GM18867 (cell line): ENCODE measurements at regions not wholly inside any gene's neighbourhood (a gene's known extent, or its start where the extent isn't known, plus 50 kb on each side); places are given as distances from the start of the nearest gene placed in this dataset.
"Not testable (repeated sequence)": the region's sequence is repeated elsewhere in the genome, so short reads cannot be mapped to it uniquely, and the experiment has no call there.

ENCODE experiments used
- ATAC-seq: cut with Tn5 transposase; IDR thresholded peaks from one replicate; pipeline ENCODE4 v1.9.1; 2021; ENCODE audit warnings: mild to moderate bottlenecking, moderate library complexity; ENCODE audit not compliant: unreplicated experiment

DNA sequence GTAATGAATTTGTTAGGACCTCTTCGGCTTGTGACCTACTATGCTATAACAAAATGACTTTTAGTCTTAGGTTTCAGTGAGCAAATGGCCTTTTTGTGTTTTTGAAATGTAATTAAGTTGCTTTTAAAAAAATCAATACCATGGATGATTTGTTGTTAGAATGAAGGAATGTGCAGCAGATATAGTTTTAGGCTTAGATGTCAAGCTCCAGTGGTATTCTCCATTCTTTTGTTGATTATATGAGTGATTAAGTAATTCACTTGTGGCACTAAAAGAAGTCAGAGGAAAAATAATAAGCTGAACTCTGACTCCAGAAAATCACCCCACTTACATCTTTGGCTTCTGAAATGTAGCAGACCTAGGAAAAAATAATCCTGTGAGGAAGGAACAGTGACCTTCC is 474.1 kb upstream of the MIS18BP1 start:
- no peak for ATAC-seq

DNA sequence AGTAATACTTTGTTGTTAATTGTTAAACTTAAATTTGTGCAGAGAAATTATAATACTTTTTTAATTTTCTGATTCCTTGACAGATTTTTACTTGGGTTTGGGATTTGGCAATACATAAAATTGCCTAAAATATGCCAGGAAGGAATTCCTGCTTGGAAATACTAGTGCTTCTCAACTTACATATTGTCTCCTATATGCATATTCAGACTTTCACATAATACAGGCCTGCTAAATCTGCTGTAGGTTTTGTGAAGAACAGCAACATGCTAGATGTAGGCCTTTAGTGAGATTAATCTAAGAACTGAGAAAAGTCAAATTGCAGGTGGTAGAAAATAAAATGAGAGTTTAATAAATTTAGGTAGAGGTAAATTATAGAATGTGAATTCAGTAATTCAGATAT is 468.5 kb upstream of the MIS18BP1 start:
- ATAC-seq = no peak

DNA sequence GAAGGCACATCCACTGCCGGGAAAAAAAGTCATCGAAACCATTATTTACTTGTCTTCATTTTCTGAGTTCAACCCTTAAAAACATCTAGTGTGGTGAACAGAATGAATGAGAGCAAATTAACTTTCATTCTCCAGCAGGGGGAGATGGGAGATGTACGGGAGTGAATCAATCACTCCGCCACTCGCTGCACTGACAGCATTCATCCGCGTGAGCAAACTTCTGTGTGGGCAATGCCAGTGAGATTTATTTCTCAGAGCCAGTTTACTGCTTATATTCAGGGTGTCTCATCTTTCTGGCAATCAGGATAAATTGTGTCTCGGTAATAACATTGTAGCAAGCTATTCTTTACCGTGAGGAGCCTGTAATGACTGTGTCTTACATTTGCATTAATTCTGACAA is 463.6 kb upstream of the MIS18BP1 start:
- no peak for ATAC-seq

DNA sequence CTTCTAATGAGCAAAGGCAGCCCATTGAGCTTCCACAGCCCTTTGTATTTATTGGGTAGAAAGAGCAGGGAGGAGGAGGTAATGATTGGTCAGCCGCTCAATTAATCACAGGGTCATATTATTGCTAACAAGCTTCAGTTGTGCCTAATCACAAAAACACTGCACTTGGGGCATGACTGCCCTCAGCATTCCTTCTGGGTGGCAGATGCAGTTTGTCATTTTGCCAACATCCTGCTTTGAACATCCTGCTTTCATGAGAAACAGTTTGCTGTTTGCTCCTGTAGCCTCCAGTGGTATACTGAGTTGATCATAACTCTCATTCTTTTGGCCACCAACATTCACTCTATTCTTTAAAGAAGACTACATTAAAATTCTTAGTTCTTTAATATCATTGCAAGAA is 462.9 kb upstream of the MIS18BP1 start:
- ATAC-seq = no peak

DNA sequence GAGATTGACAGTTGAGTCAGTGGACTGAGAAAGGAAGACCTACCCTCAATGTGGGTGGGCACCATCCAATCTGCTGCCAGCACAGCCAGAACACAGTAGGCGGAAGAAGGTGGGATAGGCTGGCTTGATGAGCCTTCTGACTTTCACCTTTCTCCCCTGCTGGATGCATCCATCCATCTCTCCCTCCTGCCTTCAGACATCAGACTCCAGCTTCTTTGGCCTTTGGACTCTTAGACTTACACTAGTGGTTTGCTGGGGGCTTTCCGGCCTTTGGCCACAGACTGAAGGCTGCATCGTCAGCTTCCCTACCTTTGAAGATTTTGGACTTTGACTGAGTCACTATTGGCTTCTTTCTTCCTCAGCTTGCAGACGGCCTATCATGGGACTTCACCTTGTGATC is 456.5 kb upstream of the MIS18BP1 start:
- ATAC-seq = no peak

DNA sequence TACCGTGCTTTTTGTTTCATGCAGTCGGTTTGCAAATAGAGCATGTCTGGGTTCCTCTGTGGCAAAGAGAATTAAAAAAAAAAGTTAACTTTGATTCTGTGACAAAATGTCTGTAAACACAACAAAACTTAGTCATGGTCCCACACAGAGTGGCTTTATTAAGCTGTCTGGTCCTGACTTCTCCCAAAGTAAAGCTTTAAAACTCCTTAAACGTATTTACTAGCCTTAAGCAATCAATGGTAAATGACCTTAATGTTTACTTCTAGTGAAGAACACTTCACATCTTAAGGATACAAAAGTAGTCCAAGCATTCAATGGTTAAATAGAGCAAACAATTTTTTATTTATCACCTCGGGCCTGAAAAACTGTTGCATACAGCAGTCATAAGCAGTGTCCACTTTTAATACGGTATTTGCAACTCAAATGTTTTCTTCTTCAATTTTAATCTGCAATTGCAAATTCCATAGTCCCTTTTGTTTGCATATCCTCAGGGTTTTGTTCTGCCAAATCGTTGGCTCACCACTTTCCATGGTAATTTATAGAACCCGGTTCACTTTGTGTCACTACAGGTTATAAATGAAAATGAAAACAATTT is 453.0 kb upstream of the MIS18BP1 start:
- ATAC-seq = no peak

DNA sequence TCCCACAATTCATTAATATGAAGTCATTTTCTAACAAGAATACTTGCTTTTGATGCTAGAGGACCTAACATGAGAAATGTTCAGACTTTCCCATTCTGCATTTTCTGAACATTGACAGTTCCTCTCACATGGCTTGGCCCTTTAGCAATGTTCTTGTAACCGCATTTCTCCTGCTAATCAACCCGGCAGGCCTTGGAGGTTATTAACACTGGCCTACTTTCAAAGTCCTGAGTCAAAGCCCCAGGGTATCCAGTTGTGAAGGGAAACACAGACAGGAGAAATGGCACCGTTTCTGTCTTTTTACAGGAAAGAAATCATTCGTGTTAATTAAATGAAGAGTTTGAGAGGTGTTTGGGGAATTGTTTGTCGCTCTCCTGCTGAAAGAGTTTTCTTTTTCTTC is 446.5 kb upstream of the MIS18BP1 start:
- ATAC-seq = no peak

DNA sequence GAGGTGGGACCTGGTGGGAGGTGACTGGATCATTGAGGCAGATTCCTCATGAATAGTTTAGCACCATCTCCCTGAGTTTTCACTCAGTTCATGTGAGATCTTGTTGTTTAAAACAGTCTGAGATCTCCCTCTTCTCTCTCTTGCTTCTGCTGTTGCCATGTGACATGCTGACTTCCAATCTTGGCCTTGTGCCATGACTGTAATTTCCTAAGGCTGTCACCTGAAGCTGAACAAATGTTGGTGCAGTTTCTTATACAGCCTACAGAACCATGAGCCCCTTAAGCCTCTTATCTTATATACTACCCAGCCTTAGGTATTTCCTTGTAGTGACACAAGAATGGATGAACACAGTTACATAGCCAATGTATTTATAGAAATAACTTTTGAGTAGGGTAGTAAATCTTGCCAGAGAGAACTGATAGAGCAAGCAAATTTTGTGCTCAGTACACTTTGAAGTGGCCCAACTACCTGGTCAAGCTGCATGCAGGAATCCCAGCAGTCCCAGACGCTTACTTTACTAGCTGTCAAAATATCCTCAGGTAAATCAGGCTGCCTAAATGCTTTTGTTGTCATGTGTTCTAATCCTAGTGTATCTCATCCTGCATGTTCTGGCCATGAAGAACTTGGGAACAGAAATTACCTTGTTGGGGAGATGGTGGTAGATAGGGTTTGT is 445.6 kb upstream of the MIS18BP1 start:
- ATAC-seq = no peak

DNA sequence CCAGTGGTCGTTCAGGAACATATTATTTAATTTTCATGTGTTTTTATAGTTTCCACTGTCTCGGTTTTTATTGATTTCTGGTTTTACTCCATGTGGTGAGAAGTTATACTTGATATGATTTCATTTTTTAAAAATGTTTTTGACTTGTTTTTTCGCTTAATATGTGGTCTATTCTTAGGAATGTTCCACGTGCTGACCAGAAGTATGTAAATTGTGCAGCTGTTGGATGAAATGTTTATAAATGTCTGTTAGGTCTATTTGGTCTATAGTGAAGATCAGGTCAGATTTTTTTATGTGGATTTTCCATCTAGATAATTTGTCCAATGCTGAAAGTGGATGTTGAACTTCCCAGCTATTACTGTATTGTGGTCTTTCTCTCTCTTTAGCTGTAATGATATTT is 433.8 kb upstream of the MIS18BP1 start:
- no peak for ATAC-seq

DNA sequence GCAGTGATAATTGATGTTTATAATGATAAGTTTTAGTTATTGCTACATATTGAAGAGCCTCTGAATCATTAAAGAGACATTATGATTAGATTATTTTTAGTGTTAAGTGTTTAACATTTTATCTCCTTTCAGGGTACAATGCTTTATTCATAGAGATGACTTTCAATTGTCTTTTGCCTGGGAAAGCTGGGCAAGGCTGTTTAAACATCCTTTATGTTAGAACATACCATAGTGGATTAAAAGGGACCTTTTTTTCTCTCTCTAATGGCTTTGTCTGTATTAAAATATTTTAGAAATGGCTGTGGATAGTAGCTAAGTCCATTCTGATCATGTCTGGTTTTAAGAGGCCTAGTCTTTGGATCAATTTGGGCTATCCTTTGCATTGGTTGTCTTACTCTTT is 427.5 kb upstream of the MIS18BP1 start:
- no peak for ATAC-seq

DNA sequence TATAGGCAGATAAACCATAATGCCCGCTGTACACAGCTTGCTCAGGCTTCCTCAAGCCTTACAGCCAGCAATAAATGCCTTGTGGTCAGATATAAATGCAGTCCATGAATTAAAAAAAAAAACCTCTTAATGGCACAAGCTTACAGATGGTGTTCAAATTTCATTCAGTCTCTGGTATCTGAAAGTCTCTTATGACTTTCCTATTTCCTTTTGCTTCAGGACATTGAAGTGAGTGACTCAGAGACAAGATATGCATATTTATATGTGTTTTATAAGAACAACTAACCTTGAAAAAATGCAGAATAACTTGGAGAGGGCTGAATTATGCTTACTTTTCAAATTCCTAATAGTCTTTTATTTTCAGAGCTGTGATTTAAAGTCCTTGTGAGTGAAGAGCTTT is 426.9 kb upstream of the MIS18BP1 start:
- no peak for ATAC-seq

DNA sequence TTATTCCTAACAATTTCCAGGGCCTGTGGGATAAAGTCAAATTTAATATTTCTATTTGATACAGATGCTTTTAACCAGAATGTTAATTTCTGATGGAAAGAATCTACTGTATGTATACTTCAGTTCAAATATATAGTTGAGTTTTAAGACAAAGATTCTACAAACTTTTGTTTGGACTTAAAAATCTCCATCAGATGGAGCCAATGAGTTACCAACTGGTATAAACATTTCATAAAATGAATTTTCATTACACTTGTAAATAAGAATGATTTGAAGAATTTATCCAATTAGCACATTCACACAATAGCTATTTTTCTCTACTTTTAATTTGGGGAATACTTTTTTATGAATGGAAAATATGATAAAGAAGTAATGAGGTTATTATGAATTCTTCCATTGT is 425.2 kb upstream of the MIS18BP1 start:
- no peak for ATAC-seq

DNA sequence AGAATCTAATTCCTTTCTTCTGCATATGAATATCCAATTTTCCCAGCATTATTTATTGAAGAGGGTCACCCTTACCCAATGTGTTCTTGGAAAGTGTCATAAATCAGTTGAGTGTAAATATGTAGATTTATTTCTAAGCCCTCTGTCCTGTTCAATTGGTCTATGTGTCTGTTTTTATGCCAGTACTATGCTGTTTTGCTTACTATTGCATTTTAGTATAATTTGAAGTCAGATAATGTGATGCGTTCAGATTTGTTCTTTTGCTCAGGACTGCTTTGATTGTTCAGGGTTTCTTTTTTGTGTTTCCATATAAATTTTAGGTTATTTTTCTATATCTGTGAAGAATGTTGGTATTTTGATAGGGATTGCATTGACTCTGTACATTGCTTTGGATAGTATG is 420.4 kb upstream of the MIS18BP1 start:
- no peak for ATAC-seq

DNA sequence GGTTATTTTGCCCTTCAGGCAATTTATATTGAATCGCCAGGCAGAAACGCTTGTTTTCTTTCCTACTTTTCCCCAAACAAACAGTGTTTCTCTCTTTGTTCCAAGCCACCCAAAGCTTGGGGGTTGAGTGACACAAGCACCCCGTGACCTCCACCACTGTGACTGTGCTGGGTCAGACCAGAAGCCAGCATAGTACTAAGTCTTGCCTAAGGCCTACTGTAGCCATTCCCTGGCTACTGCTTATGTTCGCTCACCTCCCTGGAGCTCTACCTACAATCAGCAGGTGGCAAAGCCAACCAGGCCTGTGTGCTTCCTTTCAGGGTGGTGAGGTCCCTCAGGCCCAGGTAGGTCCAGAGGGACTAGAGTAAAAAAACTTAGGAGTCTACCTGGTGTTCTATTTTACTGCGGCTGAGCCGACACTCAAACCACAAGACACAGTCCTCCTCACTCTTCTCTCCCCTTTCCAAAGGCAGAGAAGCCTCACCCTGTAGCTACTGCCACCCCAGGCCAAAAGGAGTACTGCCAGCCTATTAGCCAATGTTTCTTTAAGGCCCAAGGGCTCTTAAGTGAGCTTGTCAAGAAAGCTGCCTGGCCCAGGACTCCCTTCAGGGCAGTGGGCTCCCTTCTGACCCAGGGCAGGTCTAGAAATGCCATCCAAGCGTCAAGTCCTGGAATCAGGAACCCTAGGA is 411.8 kb upstream of the MIS18BP1 start:
- ATAC-seq = no peak

DNA sequence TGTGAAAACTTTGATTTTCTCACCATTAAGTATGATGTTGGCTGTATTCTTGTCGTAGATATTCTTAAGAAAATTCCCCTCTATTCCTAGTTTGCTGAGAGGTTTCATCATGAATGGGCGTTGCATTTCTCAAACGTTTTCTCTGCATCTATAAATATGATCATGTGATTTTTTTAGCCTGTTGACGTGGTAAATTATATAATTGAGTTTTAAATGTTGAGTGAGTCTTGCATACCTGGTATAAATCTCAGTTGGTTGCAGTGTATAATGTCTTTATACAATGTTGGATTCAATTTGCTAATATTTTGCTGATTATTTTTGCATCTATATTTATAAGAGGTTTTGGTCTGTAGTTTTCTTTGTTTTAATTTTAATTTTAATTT is 405.9 kb upstream of the MIS18BP1 start:
- ATAC-seq = no peak

DNA sequence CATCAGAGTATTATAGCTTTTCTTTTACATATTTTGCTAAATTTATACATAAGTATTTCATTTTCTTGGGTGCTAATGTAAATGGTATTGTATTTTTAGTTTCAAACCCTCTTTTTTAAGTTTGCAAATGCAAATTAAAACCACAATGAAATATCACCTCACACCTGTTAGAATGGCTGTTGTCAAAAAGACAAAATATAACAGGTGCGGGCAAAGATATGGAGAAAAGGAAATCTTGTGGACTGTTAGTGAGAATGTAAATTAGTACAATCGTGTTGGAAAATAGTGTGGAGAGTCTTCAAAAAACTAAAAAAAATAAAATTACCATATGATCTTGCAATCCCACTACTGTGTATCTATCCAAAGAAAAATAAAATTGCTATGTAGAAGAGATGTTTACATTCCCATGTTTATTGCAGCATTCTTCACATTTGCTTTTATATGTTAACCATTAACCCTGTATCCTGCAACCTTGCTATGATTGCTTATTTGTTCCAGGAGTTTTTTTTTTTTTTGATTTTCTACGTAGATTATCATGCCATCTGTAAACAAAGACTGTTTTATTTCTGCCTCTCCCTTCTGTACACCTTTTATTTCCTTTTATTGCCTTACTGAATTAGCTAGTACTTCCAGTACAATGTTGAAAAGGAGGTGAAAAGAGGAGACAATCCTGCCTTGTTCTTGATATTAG is 405.4 kb upstream of the MIS18BP1 start:
- ATAC-seq = no peak

DNA sequence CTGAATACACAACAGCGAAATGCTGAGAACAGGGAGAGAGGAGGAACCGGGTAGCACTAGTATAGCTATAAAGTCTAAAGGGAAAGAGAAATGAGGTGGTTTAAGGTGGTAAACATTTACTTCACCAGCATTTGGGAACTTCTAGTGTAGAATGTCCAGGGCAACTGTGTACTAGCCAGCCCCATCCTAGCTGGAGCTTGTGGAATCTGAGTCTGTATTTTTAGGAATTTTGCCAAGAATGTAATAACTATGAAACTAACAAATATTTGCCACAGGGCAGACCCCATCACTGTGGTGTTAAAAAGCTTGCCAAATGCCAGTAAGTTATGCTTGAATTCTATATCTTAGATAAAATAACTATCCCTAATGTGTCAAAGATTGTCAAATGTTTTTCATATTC is 398.9 kb upstream of the MIS18BP1 start:
- no peak for ATAC-seq

DNA sequence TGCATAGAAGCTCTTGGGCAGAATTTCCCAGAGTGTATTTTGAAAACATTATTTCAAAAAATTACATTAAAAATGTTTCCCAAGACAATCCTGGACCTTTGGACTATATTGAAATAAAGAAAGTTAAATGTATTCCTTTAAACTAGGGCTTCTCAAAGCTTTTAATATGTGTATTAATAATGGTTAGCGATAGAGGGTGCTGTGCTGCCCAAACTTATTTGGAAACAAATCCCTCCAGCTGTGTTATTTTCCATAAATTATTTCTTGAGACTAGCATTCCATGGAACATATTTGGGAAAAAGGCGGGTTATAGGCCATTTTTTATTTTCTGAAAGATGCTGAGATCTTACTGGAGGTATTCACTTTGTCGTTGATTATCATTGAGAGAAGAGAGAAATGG is 397.8 kb upstream of the MIS18BP1 start:
- ATAC-seq = no peak

DNA sequence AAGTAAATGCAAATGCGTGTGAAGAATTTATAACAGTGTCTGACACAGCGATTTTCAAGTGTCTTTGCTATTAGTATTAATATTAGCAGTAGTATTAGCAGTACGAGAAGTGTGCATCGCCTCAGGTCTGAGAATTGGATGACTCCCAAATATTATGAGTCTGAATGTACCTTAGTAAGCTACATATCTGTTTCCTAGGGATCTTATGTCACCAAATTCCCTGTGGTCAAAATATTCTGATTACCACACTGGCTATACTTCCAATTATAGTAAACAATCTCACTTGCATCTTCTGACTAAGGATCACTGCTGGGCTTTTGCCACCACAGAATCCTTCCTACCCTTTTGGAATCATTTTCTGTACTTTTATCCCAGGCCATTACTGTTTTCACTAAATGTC is 396.0 kb upstream of the MIS18BP1 start:
- no peak for ATAC-seq

DNA sequence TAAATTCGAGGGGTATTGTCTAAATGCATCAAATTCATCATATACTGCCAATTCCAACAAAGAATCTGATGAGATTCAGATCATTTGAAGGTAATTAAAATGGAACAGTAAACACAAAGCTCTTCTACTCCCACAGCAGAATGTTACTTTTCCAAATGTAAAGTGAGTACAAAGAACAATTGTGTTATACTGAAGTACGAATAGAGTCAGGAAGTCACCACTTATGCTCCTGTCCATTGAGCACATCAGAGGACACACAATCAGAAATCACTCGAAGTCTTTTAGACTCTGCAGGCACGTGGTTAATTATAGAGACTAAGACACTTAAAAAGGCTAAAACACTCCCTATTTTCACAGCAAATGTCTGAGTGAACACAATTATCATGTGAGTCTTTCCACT is 388.5 kb upstream of the MIS18BP1 start:
- no peak for ATAC-seq

DNA sequence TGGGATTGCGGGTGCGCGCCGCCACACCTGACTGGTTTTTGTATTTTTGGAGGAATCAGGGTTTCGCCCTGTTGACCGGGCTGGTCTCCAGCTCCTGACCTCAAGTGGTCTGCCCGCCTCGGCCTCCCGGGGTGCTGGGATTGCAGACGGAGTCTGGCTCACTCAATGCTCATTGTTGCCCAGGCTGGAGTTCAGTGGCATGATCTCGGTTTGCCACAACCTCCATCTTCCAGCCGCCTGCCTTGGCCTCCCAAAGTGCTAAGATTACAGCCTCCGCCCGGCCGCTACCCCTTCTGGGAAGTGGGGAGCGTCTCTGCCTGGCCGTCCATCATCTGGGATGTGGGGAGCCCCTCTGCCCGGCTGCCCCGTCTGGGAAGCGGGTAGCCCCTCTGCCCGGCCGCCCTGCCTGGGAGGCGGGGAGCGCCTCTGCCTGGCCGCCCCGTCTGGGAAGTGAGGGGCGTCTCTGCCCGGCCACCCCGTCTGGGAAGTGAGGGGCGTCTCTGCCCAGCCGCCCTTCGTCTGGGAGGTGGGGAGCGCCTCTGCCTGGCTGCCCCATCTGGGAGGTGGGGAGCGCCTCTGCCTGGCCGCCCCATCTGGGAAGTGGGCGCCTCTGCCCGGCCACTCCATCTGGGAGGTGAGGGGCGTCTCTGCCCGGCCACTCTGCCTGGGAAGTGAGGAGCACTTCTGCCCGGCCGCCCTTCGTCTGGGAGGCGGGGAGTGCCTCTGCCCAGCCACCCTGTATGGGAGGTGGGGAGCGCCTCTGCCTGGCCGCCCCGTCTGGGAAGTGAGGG is 381.8 kb upstream of the MIS18BP1 start:
- not testable (repeated sequence) for ATAC-seq
